HCT116 (cell line): ENCODE measurements at regions not wholly inside any gene's neighbourhood (a gene's known extent, or its start where the extent isn't known, plus 50 kb on each side); places are given as distances from the start of the nearest gene placed in this dataset.

Experiments used
- CTCF ChIP-seq, 3 experiments: fragments of 200-600 bp in 1 of 3; sonication (generic) in 1 of 3; IDR thresholded peaks in 2 of 3; conservative IDR thresholded peaks in 1 of 3; 2 replicates each; pipeline ENCODE4 v1.5.1; 2012 to 2017; ENCODE audit warnings: low read depth in 2 of 3, low read length in 2 of 3, antibody characterized with exemption in 1 of 3, borderline replicate concordance in 1 of 3, control low read depth in 1 of 3, mild to moderate bottlenecking in 1 of 3, mixed read lengths in 1 of 3, mixed run types in 1 of 3, moderate library complexity in 1 of 3; ENCODE audit not compliant: insufficient read depth in 1 of 3
- EZH2 ChIP-seq: fragments of 200-600 bp; sonication (generic); IDR thresholded peaks from 2 replicates; pipeline ENCODE4 v1.6.1; 2017; ENCODE audit warnings: antibody characterized with exemption, mixed run types
- EZH2phosphoT487 ChIP-seq: fragments of 200-600 bp; IDR thresholded peaks from 2 replicates; pipeline ENCODE4 v1.6.1; 2018; ENCODE audit warnings: antibody characterized with exemption, borderline replicate concordance
- POLR2A ChIP-seq: IDR thresholded peaks from 2 replicates; pipeline ENCODE4 v1.7.0; 2011; ENCODE audit warnings: borderline replicate concordance; ENCODE audit not compliant: insufficient read depth, insufficient read length; ENCODE audit errors: extremely low read depth
- SP1 ChIP-seq: IDR thresholded peaks from 2 replicates; pipeline ENCODE4 v1.6.1; 2012; ENCODE audit warnings: low read depth
- YY1 ChIP-seq: IDR thresholded peaks from 2 replicates; pipeline ENCODE4 v1.6.1; 2011; ENCODE audit warnings: low read length, low read depth, moderate library complexity, mild to moderate bottlenecking; ENCODE audit not compliant: insufficient replicate concordance; ENCODE audit errors: extremely low read depth
- TF ChIP-seq, protein P1 (sequence below): IDR thresholded peaks from 2 replicates; pipeline ENCODE4 v1.6.1; 2012; ENCODE audit warnings: low read depth

DNA sequence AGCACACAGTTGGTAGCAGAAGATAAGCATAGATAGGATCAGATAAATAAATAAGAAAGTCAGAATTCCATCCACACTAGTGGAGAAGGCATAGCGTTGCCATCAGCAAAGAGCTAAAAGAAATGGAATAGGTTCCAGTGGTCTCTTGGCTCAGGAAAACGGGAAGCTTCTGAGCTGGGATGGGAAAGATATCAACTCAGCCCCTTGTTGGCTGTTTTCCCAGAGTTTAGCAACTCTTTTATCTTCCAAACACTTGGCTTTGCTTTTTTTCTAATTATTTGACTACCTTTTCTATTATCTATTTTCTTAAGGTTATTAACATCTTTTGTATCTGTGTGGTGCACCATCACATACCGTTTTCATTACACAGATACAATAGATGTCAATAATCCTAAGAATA is 445.7 kb upstream of the TRPC7 start:
- TF ChIP-seq EZH2 (no peak), CTCF (IDR thresholded peaks at IDR 0.05 in 2 of 3, conservative IDR thresholded peaks at IDR 0.05 in 1 of 3; ENCODE audit: borderline replicate concordance in 1 of 3, insufficient read depth in 1 of 3, low read depth in 2 of 3, low read length in 2 of 3) (no peak), EZH2phosphoT487 (no peak), SP1 (no peak), YY1 (no peak), POLR2A (no peak)
- TF ChIP-seq, protein P1, sequence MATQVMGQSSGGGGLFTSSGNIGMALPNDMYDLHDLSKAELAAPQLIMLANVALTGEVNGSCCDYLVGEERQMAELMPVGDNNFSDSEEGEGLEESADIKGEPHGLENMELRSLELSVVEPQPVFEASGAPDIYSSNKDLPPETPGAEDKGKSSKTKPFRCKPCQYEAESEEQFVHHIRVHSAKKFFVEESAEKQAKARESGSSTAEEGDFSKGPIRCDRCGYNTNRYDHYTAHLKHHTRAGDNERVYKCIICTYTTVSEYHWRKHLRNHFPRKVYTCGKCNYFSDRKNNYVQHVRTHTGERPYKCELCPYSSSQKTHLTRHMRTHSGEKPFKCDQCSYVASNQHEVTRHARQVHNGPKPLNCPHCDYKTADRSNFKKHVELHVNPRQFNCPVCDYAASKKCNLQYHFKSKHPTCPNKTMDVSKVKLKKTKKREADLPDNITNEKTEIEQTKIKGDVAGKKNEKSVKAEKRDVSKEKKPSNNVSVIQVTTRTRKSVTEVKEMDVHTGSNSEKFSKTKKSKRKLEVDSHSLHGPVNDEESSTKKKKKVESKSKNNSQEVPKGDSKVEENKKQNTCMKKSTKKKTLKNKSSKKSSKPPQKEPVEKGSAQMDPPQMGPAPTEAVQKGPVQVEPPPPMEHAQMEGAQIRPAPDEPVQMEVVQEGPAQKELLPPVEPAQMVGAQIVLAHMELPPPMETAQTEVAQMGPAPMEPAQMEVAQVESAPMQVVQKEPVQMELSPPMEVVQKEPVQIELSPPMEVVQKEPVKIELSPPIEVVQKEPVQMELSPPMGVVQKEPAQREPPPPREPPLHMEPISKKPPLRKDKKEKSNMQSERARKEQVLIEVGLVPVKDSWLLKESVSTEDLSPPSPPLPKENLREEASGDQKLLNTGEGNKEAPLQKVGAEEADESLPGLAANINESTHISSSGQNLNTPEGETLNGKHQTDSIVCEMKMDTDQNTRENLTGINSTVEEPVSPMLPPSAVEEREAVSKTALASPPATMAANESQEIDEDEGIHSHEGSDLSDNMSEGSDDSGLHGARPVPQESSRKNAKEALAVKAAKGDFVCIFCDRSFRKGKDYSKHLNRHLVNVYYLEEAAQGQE: no peak
